IMR-90 (cell line): ENCODE measurements at regions not wholly inside any gene's neighbourhood (a gene's known extent, or its start where the extent isn't known, plus 50 kb on each side); places are given as distances from the start of the nearest gene placed in this dataset.

ENCODE experiments used
- CEBPB ChIP-seq: IDR thresholded peaks from 2 replicates; pipeline ENCODE4 v1.6.1; 2012; ENCODE audit warnings: low read depth, low read length, improper control_type of control experiment
- CTCF ChIP-seq: conservative IDR thresholded peaks from 2 replicates; pipeline ENCODE4 v1.5.1; 2012; ENCODE audit warnings: mild to moderate bottlenecking, low read depth, low read length, improper control_type of control experiment
- ELK1 ChIP-seq: fragments of 150-350 bp; IDR thresholded peaks from 2 replicates; pipeline ENCODE4 v1.6.1; 2016; ENCODE audit warnings: low read depth, mild to moderate bottlenecking, low read length, moderate library complexity, borderline replicate concordance
- FOS ChIP-seq: fragments of 150-350 bp; IDR thresholded peaks from 2 replicates; pipeline ENCODE4 v1.6.1; 2016; ENCODE audit warnings: low read depth, low read length
- MXI1 ChIP-seq: IDR thresholded peaks from 2 replicates; pipeline ENCODE4 v1.6.1; 2012; ENCODE audit warnings: low read depth, mild to moderate bottlenecking, low read length, moderate library complexity, borderline replicate concordance
- POLR2A ChIP-seq: IDR thresholded peaks from 2 replicates; pipeline ENCODE4 v1.6.1; 2012; ENCODE audit warnings: mild to moderate bottlenecking, low read depth, low read length
- RAD21 ChIP-seq: IDR thresholded peaks from 2 replicates; pipeline ENCODE4 v1.6.1; 2012; ENCODE audit warnings: low read length, improper control_type of control experiment
- SMC3 ChIP-seq: fragments of 150-350 bp; IDR thresholded peaks from 2 replicates; pipeline ENCODE4 v1.6.1; 2016; ENCODE audit warnings: low read depth, mild to moderate bottlenecking, antibody characterized with exemption, low read length, moderate library complexity
- USF2 ChIP-seq: fragments of 150-350 bp; IDR thresholded peaks from 2 replicates; pipeline ENCODE4 v1.6.1; 2017; ENCODE audit warnings: mild to moderate bottlenecking, antibody characterized with exemption, low read length, low read depth

GRCh38 chr6:14218519-14218800 lies 100.9 kb downstream of the CD83 start:
- TF ChIP-seq CTCF: no peak
- TF ChIP-seq SMC3: no peak
- no peak for TF ChIP-seq POLR2A
- TF ChIP-seq FOS: no peak
- no peak for TF ChIP-seq RAD21
- TF ChIP-seq ELK1: no peak
- TF ChIP-seq USF2: no peak
- TF ChIP-seq CEBPB: no peak
- no peak for TF ChIP-seq MXI1
